LNCAP (cell line): ENCODE measurements at regions not wholly inside any gene's neighbourhood (a gene's known extent, or its start where the extent isn't known, plus 50 kb on each side); places are given as distances from the start of the nearest gene placed in this dataset.

Source experiments
- CTCF ChIP-seq: fragments of 450-650 bp; IDR thresholded peaks from 2 replicates; pipeline ENCODE4 v1.5.1; 2017; ENCODE audit warnings: mild to moderate bottlenecking

- TF ChIP-seq CTCF: no peak
These were observed 156.1 kb upstream of the SMLR1 start for GRCh38 chr6:130671119-130671518.

GRCh38 chr6:130671577-130671976 is 155.6 kb upstream of the SMLR1 start:
- no peak for TF ChIP-seq CTCF

GRCh38 chr6:130672153-130672552 is 155.1 kb upstream of the SMLR1 start:
- TF ChIP-seq CTCF: no peak

GRCh38 chr6:130674604-130675003 is 152.6 kb upstream of the SMLR1 start:
- TF ChIP-seq CTCF: no peak

GRCh38 chr6:130675072-130675471 is 152.1 kb upstream of the SMLR1 start:
- TF ChIP-seq CTCF: no peak

GRCh38 chr6:130676077-130676772 is 151.0 kb upstream of the SMLR1 start:
- no peak for TF ChIP-seq CTCF

GRCh38 chr6:130676773-130677144 is 150.4 kb upstream of the SMLR1 start:
- TF ChIP-seq CTCF: no peak

GRCh38 chr6:130677312-130677711 is 149.9 kb upstream of the SMLR1 start:
- no peak for TF ChIP-seq CTCF
